Stimulated activated CD4-positive, alpha-beta T cell treated with anti-CD3 and anti-CD28 coated beads, Interleukin-12 subunit alpha, Interleukin-12 subunit beta, amount 100 ng/mL, for 4 hours (primary cell): ENCODE measurements at regions not wholly inside any gene's neighbourhood (a gene's known extent, or its start where the extent isn't known, plus 50 kb on each side); places are given as distances from the start of the nearest gene placed in this dataset.
"Not testable (repeated sequence)": the region's sequence is repeated elsewhere in the genome, so short reads cannot be mapped to it uniquely, and the experiment has no call there.

Experiments used
- DNase-seq: peaks from one replicate; pipeline ENCODE4 v3.0.0-alpha.2; 2020

- DNase-seq: no peak
These were observed 92.8 kb downstream of the TMEM130 start for GRCh38 chr7:98777051-98777450.

GRCh38 chr7:98778421-98778820 is 91.4 kb downstream of the TMEM130 start:
- DNase-seq: no peak

- DNase-seq: no peak
These were observed 89.8 kb downstream of the TMEM130 start for GRCh38 chr7:98779800-98780587.

- no peak for DNase-seq
These were observed 85.5 kb downstream of the TMEM130 start for GRCh38 chr7:98784216-98784785.

GRCh38 chr7:98785929-98786571 is 83.8 kb downstream of the TMEM130 start:
- DNase-seq: no peak

GRCh38 chr7:98788966-98789365 is 80.8 kb downstream of the TMEM130 start:
- DNase-seq: no peak

- not testable (repeated sequence) for DNase-seq
These were observed 75.4 kb downstream of the TMEM130 start for GRCh38 chr7:98794453-98794852.

- DNase-seq: no peak
These were observed 73.9 kb downstream of the TMEM130 start for GRCh38 chr7:98795741-98796493.
